CD14-positive monocyte (primary cell): ENCODE measurements at regions not wholly inside any gene's neighbourhood (a gene's known extent, or its start where the extent isn't known, plus 50 kb on each side); places are given as distances from the start of the nearest gene placed in this dataset.

ENCODE experiments used
- DNase-seq, 3 donors: peaks; one replicate each; pipeline ENCODE4 v3.0.0-alpha.2; 2011 to 2022
- H2AFZ ChIP-seq: 2 replicates; pipeline ENCODE4 v1.6.0; 2012; ENCODE audit warnings: mild to moderate bottlenecking, low read depth, low read length, inconsistent platforms; ENCODE audit not compliant: insufficient read depth, poor library complexity, severe bottlenecking
- H3K27ac ChIP-seq, 2 donors: 1 replicate in 1 of 2; 2 replicates in 1 of 2; pipeline ENCODE4 v1.5.1; 2012 to 2013; ENCODE audit warnings: low read length in 2 of 2, control low read depth in 1 of 2, inconsistent platforms in 1 of 2, low read depth in 1 of 2, mild to moderate bottlenecking in 1 of 2
- H3K27me3 ChIP-seq, 2 donors: one replicate each; pipeline versions ENCODE4 v1.6.0 to v1.6.1; 2011 to 2013; ENCODE audit warnings: low read length in 2 of 2; ENCODE audit not compliant: control insufficient read depth in 2 of 2, insufficient read depth in 2 of 2
- H3K36me3 ChIP-seq, 2 donors: replicated peaks in 1 of 2; 1 replicate in 1 of 2; 2 replicates in 1 of 2; pipeline versions ENCODE4 v1.5.1 to v1.6.1; 2012 to 2013; ENCODE audit warnings: low read length in 2 of 2, control low read depth in 1 of 2, inconsistent platforms in 1 of 2, mild to moderate bottlenecking in 1 of 2; ENCODE audit not compliant: insufficient read depth in 2 of 2, control insufficient read depth in 1 of 2
- H3K4me1 ChIP-seq, 2 donors: 1 replicate in 1 of 2; 2 replicates in 1 of 2; pipeline versions ENCODE4 v1.5.1 to v1.6.1; 2012 to 2013; ENCODE audit warnings: low read length in 2 of 2, control low read depth in 1 of 2, inconsistent platforms in 1 of 2, mild to moderate bottlenecking in 1 of 2, moderate library complexity in 1 of 2; ENCODE audit not compliant: insufficient read depth in 2 of 2, control insufficient read depth in 1 of 2
- H3K4me2 ChIP-seq: replicated peaks from 2 replicates; pipeline ENCODE3; 2012; ENCODE audit warnings: low read length, moderate library complexity, mild to moderate bottlenecking; ENCODE audit not compliant: poor library complexity, severe bottlenecking; ENCODE audit errors: extremely low read depth
- H3K4me3 ChIP-seq, 3 experiments: fragments of 200-600 bp in 1 of 3; sonication (generic) in 1 of 3; replicated peaks in 1 of 3; 1 replicate in 2 of 3; 2 replicates in 1 of 3; pipeline ENCODE4 v1.5.1; 2011 to 2013; ENCODE audit warnings: low read length in 3 of 3, mild to moderate bottlenecking in 3 of 3, control low read depth in 2 of 3, low read depth in 2 of 3, inconsistent platforms in 1 of 3, moderate library complexity in 1 of 3
- H3K79me2 ChIP-seq: 2 replicates; pipeline ENCODE4 v1.6.0; 2012; ENCODE audit warnings: mild to moderate bottlenecking, control low read depth, inconsistent platforms, low read length, moderate library complexity; ENCODE audit not compliant: insufficient read depth
- H3K9ac ChIP-seq: 2 replicates; pipeline ENCODE4 v1.6.0; 2017; ENCODE audit warnings: low read length, mild to moderate bottlenecking; ENCODE audit not compliant: insufficient read depth, poor library complexity, severe bottlenecking
- H3K9me3 ChIP-seq, 2 donors: replicated peaks in 1 of 2; 1 replicate in 1 of 2; 2 replicates in 1 of 2; pipeline versions ENCODE4 v1.5.1 to v1.6.1; 2012 to 2013; ENCODE audit warnings: low read length in 2 of 2, control low read depth in 1 of 2; ENCODE audit not compliant: control insufficient read depth in 1 of 2, insufficient read depth in 1 of 2
- H4K20me1 ChIP-seq: 2 replicates; pipeline ENCODE4 v1.6.0; 2012; ENCODE audit warnings: mild to moderate bottlenecking, low read length, control low read depth, moderate library complexity; ENCODE audit not compliant: insufficient read depth
- H3K27ac Mint-ChIP-seq, 7 donors: one replicate each; pipeline ENCODE4 v1.8.0; 2020; ENCODE audit warnings: mild to moderate bottlenecking in 7 of 7, mixed read lengths in 7 of 7, moderate library complexity in 6 of 7, inconsistent platforms in 2 of 7
- H3K27me3 Mint-ChIP-seq, 3 donors: one replicate each; pipeline ENCODE4 v1.8.0; 2021 to 2022; ENCODE audit warnings: low read depth in 3 of 3, mild to moderate bottlenecking in 3 of 3, mixed read lengths in 3 of 3, moderate library complexity in 3 of 3, inconsistent platforms in 1 of 3
- H3K36me3 Mint-ChIP-seq, 2 donors: one replicate each; pipeline ENCODE4 v1.8.0; 2020; ENCODE audit warnings: mixed read lengths in 2 of 2, inconsistent platforms in 1 of 2, mild to moderate bottlenecking in 1 of 2
- H3K4me1 Mint-ChIP-seq: one replicate; pipeline ENCODE4 v1.8.0; 2020; ENCODE audit warnings: mild to moderate bottlenecking, mixed read lengths
- H3K4me3 Mint-ChIP-seq, 2 donors: one replicate each; pipeline ENCODE4 v1.8.0; 2020; ENCODE audit warnings: mild to moderate bottlenecking in 2 of 2, mixed read lengths in 2 of 2, moderate library complexity in 1 of 2
- H3K9me3 Mint-ChIP-seq, 7 donors: one replicate each; pipeline ENCODE4 v1.8.0; 2020 to 2022; ENCODE audit warnings: mixed read lengths in 7 of 7, mild to moderate bottlenecking in 6 of 7, moderate library complexity in 6 of 7, inconsistent platforms in 2 of 7
- CTCF ChIP-seq: fragments of 200-600 bp; IDR thresholded peaks from one replicate; pipeline ENCODE4 v1.8.0; 2022; ENCODE audit warnings: antibody characterized with exemption, mild to moderate bottlenecking
- WGBS: methylation state at CpG from one replicate; pipeline ENCODE4 v1.1.5; 2013; ENCODE audit warnings: missing lambda C conversion rate; ENCODE audit not compliant: insufficient coverage; 5-methylcytosine and 5-hydroxymethylcytosine counted together
- intact Hi-C, 2 donors: fragments of 100-400 bp; cut with micrococcal nuclease; formaldehyde crosslinking; loops; one replicate each; pipeline versions ENCODE4 v1.15.0 to v1.15.1; 2023

GRCh38 chr18:10119991-10120390 is 206.2 kb downstream of the VAPA start:
- no peak overlapping the region for H3K27ac ChIP-seq
- no peaks in the 10 kb centered on the region for H4K20me1 ChIP-seq
- Mint-ChIP-seq H3K4me3 (no peak overlapping the region), H3K27ac (no peak overlapping the region), H3K36me3 (peaks cover 4 to 6% of the 10 kb centered on the region in 2 donors), H3K4me1 (peaks cover 58% of the 10 kb centered on the region), H3K9me3 (peaks cover 0 to 5% (median 3%) of the 10 kb centered on the region in 7 donors), H3K27me3 (peaks cover 0 to 9% (median 0%) of the 10 kb centered on the region in 3 donors)
- H3K4me1 ChIP-seq: peaks cover 39 to 50% of the 10 kb centered on the region in 2 donors
- H3K79me2 ChIP-seq: no peaks in the 10 kb centered on the region
- H3K4me2 ChIP-seq: no peak overlapping the region
- TF ChIP-seq CTCF: no peak
- no peaks in the 10 kb centered on the region for H3K27me3 ChIP-seq
- H2AFZ ChIP-seq: no peak overlapping the region
- intact Hi-C loops: loop anchor here in 1 of 2 donors (10.0 kb wide), 1 partner anchor 75 kb away; no protein-coding TSS in a partner anchor
- no peak for DNase-seq
- no peaks in the 10 kb centered on the region for H3K9me3 ChIP-seq
- H3K4me3 ChIP-seq: no peak overlapping the region
- WGBS: no CpG with 5 or more reads among the region's 1 CpG
- no peak overlapping the region for H3K9ac ChIP-seq
- no peaks in the 10 kb centered on the region for H3K36me3 ChIP-seq

- Mint-ChIP-seq H3K4me3 (no peak overlapping the region), H3K4me1 (peaks cover 58% of the 10 kb centered on the region), H3K36me3 (peaks cover 4 to 6% of the 10 kb centered on the region in 2 donors), H3K9me3 (peaks cover 0 to 5% (median 3%) of the 10 kb centered on the region in 7 donors), H3K27me3 (peaks cover 0 to 9% (median 0%) of the 10 kb centered on the region in 3 donors), H3K27ac (peak overlapping the region in 1 of 7 donors; percentile 57)
- 95% methylated on average over 2 of the region's 3 CpGs for WGBS
- H3K9me3 ChIP-seq: no peaks in the 10 kb centered on the region
- H3K27ac ChIP-seq: no peak overlapping the region
- H3K4me1 ChIP-seq: peaks cover 33 to 44% of the 10 kb centered on the region in 2 donors
- no peaks in the 10 kb centered on the region for H4K20me1 ChIP-seq
- H3K27me3 ChIP-seq: no peaks in the 10 kb centered on the region
- H3K9ac ChIP-seq: no peak overlapping the region
- no peaks in the 10 kb centered on the region for H3K79me2 ChIP-seq
- no peak overlapping the region for H3K4me3 ChIP-seq
- H3K36me3 ChIP-seq: no peaks in the 10 kb centered on the region
- TF ChIP-seq CTCF: no peak
- no peak overlapping the region for H3K4me2 ChIP-seq
- intact Hi-C loops: no loop called here
- DNase-seq: no peak
- no peak overlapping the region for H2AFZ ChIP-seq
These were observed 206.8 kb downstream of the VAPA start for GRCh38 chr18:10120622-10121021.
